ENCODE measurements at regions not wholly inside any gene's neighbourhood (a gene's known extent, or its start where the extent isn't known, plus 50 kb on each side); places are given as distances from the start of the nearest gene placed in this dataset.

DNA sequence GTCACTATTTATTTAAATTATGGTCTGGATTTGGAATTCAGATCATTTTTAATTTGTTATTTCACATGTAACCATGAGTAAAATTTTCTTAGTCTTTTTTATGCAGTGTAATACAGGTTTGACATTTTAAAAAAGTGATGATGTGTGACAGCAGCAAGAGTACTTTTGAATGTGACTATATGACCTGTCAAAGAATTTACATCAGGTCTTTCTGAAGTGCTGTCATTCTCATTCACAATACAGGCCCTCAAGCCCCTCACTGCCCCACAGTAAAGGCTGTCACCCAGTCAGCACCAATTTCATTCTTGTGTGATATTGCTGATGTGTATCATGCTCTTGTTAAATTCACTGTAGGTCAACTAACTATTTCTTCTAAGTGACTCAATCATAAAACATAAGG, 364.2 kb downstream of the NUP35 start:
- TF ChIP-seq EGR1 (IDR thresholded peaks at IDR 0.05): no peak
- TF ChIP-seq REST (IDR thresholded peaks at IDR 0.05; ENCODE audit: low read depth): no peak
- no peak for TF ChIP-seq CEBPB (IDR thresholded peaks at IDR 0.05)
- TF ChIP-seq RAD21 (IDR thresholded peaks at IDR 0.05; ENCODE audit: low read depth): no peak
- no peak for TF ChIP-seq TAF1 (IDR thresholded peaks at IDR 0.05; ENCODE audit: low read depth)
- TF ChIP-seq TEAD4 (IDR thresholded peaks at IDR 0.05): no peak

DNA sequence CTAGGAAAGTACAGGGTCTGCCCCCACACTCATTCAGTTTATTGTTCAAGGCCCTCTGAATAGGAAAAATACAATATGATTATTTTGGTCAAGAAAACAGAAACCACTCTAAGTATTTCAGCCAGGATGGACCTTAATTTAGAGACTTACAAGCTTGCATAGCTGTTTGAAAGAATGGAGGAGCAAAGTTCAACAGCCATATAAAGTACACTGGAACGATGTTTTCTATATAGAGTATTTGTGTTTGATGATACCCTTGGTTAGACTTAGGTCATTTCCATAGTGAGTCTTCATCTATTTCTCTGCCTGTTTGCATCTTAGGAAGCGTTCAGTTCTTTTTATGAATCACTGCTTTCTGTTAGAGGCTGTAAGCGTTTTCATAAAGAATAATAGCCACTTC, 366.2 kb downstream of the NUP35 start:
- TF ChIP-seq FOXM1 (IDR thresholded peaks at IDR 0.05; ENCODE audit: borderline replicate concordance, low read depth): no peak
- no peak for TF ChIP-seq CREB1 (IDR thresholded peaks at IDR 0.05; ENCODE audit: low read depth)
- TF ChIP-seq, protein P1, sequence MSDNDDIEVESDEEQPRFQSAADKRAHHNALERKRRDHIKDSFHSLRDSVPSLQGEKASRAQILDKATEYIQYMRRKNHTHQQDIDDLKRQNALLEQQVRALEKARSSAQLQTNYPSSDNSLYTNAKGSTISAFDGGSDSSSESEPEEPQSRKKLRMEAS (IDR thresholded peaks at IDR 0.05): no peak

- no peak for TF ChIP-seq EGR1 (IDR thresholded peaks at IDR 0.05)
- no peak for TF ChIP-seq CEBPB (IDR thresholded peaks at IDR 0.05)
- TF ChIP-seq YY1 (IDR thresholded peaks at IDR 0.05; ENCODE audit: low read depth): no peak
- no peak for TF ChIP-seq USF1 (IDR thresholded peaks at IDR 0.05)
- TF ChIP-seq EP300 (IDR thresholded peaks at IDR 0.05; ENCODE audit: borderline replicate concordance): no peak
- TF ChIP-seq, protein P1 (IDR thresholded peaks at IDR 0.05): no peak
- TF ChIP-seq REST (IDR thresholded peaks at IDR 0.05; ENCODE audit: low read depth): no peak
- TF ChIP-seq FOXM1 (IDR thresholded peaks at IDR 0.05; ENCODE audit: borderline replicate concordance, low read depth): no peak
- TF ChIP-seq TEAD4 (IDR thresholded peaks at IDR 0.05): no peak
- no peak for TF ChIP-seq ZBTB7A (IDR thresholded peaks at IDR 0.05; ENCODE audit: low read depth)
- no peak for TF ChIP-seq CREB1 (IDR thresholded peaks at IDR 0.05; ENCODE audit: low read depth)
- TF ChIP-seq RAD21 (IDR thresholded peaks at IDR 0.05; ENCODE audit: low read depth): no peak
- no peak for TF ChIP-seq NFIC (IDR thresholded peaks at IDR 0.05)
These were observed 366.7 kb downstream of the NUP35 start for GRCh38 chr2:183490914-183491313.

GRCh38 chr2:183493040-183493439, 368.8 kb downstream of the NUP35 start:
- no peak for TF ChIP-seq EP300 (IDR thresholded peaks at IDR 0.05; ENCODE audit: borderline replicate concordance)
- no peak for TF ChIP-seq RAD21 (IDR thresholded peaks at IDR 0.05; ENCODE audit: low read depth)
- TF ChIP-seq ZBTB7A (IDR thresholded peaks at IDR 0.05; ENCODE audit: low read depth): no peak
- TF ChIP-seq TEAD4 (IDR thresholded peaks at IDR 0.05): no peak
- TF ChIP-seq YY1 (IDR thresholded peaks at IDR 0.05; ENCODE audit: low read depth): no peak
- TF ChIP-seq FOXM1 (IDR thresholded peaks at IDR 0.05; ENCODE audit: borderline replicate concordance, low read depth): no peak
- TF ChIP-seq EGR1 (IDR thresholded peaks at IDR 0.05): no peak
- TF ChIP-seq CREB1 (IDR thresholded peaks at IDR 0.05; ENCODE audit: low read depth): no peak
- TF ChIP-seq CEBPB (IDR thresholded peaks at IDR 0.05): no peak
- TF ChIP-seq, protein P1 (IDR thresholded peaks at IDR 0.05): no peak

- TF ChIP-seq TEAD4 (IDR thresholded peaks at IDR 0.05) (no peak), ZBTB7A (IDR thresholded peaks at IDR 0.05; ENCODE audit: low read depth) (no peak), TCF12 (IDR thresholded peaks at IDR 0.05; ENCODE audit: low read depth) (no peak), NFIC (IDR thresholded peaks at IDR 0.05) (no peak), YY1 (IDR thresholded peaks at IDR 0.05; ENCODE audit: low read depth) (no peak), TAF1 (IDR thresholded peaks at IDR 0.05; ENCODE audit: low read depth) (no peak), EP300 (IDR thresholded peaks at IDR 0.05; ENCODE audit: borderline replicate concordance) (no peak), FOXM1 (IDR thresholded peaks at IDR 0.05; ENCODE audit: borderline replicate concordance, low read depth) (no peak), CEBPB (IDR thresholded peaks at IDR 0.05) (no peak), USF1 (IDR thresholded peaks at IDR 0.05) (no peak), RAD21 (IDR thresholded peaks at IDR 0.05; ENCODE audit: low read depth) (no peak), REST (IDR thresholded peaks at IDR 0.05; ENCODE audit: low read depth) (no peak), EGR1 (IDR thresholded peaks at IDR 0.05) (no peak), CREB1 (IDR thresholded peaks at IDR 0.05; ENCODE audit: low read depth) (no peak)
- TF ChIP-seq, protein P1 (IDR thresholded peaks at IDR 0.05): no peak
These were observed 370.8 kb downstream of the NUP35 start for GRCh38 chr2:183495079-183495478.
